ENCODE measurements at regions not wholly inside any gene's neighbourhood (a gene's known extent, or its start where the extent isn't known, plus 50 kb on each side); places are given as distances from the start of the nearest gene placed in this dataset.

DNA sequence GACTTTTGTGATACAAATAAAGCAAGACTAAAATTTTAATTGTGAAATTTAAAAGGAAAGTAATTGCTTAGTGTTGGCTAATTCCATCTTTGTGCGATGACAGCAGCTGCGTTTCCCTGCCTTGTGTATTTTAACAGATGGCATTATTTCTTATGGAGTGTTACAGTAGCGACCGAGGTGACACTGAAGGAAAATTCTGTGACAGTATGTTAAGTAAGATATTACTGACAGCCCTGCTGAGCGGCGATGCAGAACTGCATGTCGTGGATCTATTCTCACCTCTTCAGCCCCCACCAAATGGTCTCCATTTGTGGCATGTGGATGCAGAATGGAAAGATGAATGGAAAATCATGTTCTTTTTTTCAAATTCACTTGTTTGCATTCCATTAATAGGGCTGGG, 289.4 kb downstream of the RNF144B start:
- TF ChIP-seq CTCF (conservative IDR thresholded peaks at IDR 0.05) (no peak), EZH2 (IDR thresholded peaks at IDR 0.05; ENCODE audit: low read depth) (no peak)
- Histone ChIP-seq H3K4me1 (replicated peaks; ENCODE audit: insufficient read depth) (no peaks in the 10 kb centered on the region), H3K27me3 (ENCODE audit: insufficient read depth, low read depth) (no peaks in the 10 kb centered on the region), H4K20me1 (ENCODE audit: insufficient read depth) (no peaks in the 10 kb centered on the region), H3K79me2 (ENCODE audit: low read depth) (no peaks in the 10 kb centered on the region), H3K9me2 (ENCODE audit: insufficient read depth) (no peaks in the 10 kb centered on the region), H3K36me3 (ENCODE audit: low read depth) (no peaks in the 10 kb centered on the region), H3K27ac (no peak overlapping the region), H3F3A (ENCODE audit: insufficient read depth, low read depth) (no peaks in the 10 kb centered on the region), H3K4me3 (no peak overlapping the region), H2AFZ (no peak overlapping the region), H3K9me3 (ENCODE audit: insufficient read depth, low read depth) (no peaks in the 10 kb centered on the region), H3K4me2 (no peak overlapping the region)
- CTCF ChIA-PET: no interaction called here
- no TSS peak for BruUV-seq (replicated peaks)
- POLR2A ChIA-PET (ENCODE audit: unreplicated experiment): no interaction called here
- intact Hi-C loops (cut with micrococcal nuclease; ENCODE audit: unreplicated experiment): no loop called here
- DNase-seq: no peak

- Histone ChIP-seq H3K27me3 (ENCODE audit: insufficient read depth, low read depth) (no peaks in the 10 kb centered on the region), H3K27ac (no peak overlapping the region), H3K9me2 (ENCODE audit: insufficient read depth) (no peaks in the 10 kb centered on the region; the same call in 1 of the 2 replicates), H2AFZ (no peak overlapping the region), H3K4me1 (replicated peaks; ENCODE audit: insufficient read depth) (no peaks in the 10 kb centered on the region), H4K20me1 (ENCODE audit: insufficient read depth) (no peaks in the 10 kb centered on the region), H3K4me2 (no peak overlapping the region), H3K4me3 (no peak overlapping the region), H3F3A (ENCODE audit: insufficient read depth, low read depth) (no peaks in the 10 kb centered on the region), H3K79me2 (ENCODE audit: low read depth) (no peaks in the 10 kb centered on the region), H3K9me3 (ENCODE audit: insufficient read depth, low read depth) (no peaks in the 10 kb centered on the region), H3K36me3 (ENCODE audit: low read depth) (no peaks in the 10 kb centered on the region)
- intact Hi-C loops (cut with micrococcal nuclease; ENCODE audit: unreplicated experiment): loop anchor here (10.0 kb wide), 1 partner anchor 1324 kb away; no protein-coding TSS in a partner anchor
- CTCF ChIA-PET: no interaction called here
- TF ChIP-seq CTCF (conservative IDR thresholded peaks at IDR 0.05) (no peak), EZH2 (IDR thresholded peaks at IDR 0.05; ENCODE audit: low read depth) (no peak)
- BruUV-seq (replicated peaks): no TSS peak
- POLR2A ChIA-PET (ENCODE audit: unreplicated experiment): no interaction called here
- DNase-seq: no peak
Measured at GRCh38 chr6:18680842-18681241, 293.7 kb downstream of the RNF144B start.

GRCh38 chr6:18681832-18682503, 294.8 kb downstream of the RNF144B start:
- Histone ChIP-seq H2AFZ (no peak overlapping the region), H3K4me2 (no peak overlapping the region), H3K4me3 (no peak overlapping the region), H3K9me3 (ENCODE audit: insufficient read depth, low read depth) (no peaks in the 10 kb centered on the region), H3F3A (ENCODE audit: insufficient read depth, low read depth) (no peaks in the 10 kb centered on the region), H3K36me3 (ENCODE audit: low read depth) (no peaks in the 10 kb centered on the region), H3K79me2 (ENCODE audit: low read depth) (no peaks in the 10 kb centered on the region), H3K4me1 (replicated peaks; ENCODE audit: insufficient read depth) (no peaks in the 10 kb centered on the region), H3K9me2 (ENCODE audit: insufficient read depth) (no peaks in the 10 kb centered on the region; the same call in 1 of the 2 replicates), H4K20me1 (ENCODE audit: insufficient read depth) (no peaks in the 10 kb centered on the region), H3K27me3 (ENCODE audit: insufficient read depth, low read depth) (no peaks in the 10 kb centered on the region), H3K27ac (no peak overlapping the region)
- intact Hi-C loops (cut with micrococcal nuclease; ENCODE audit: unreplicated experiment): loop anchor here (10.0 kb wide), 1 partner anchor 1323 kb away; no protein-coding TSS in a partner anchor
- no TSS peak for BruUV-seq (replicated peaks)
- ChIA-PET CTCF (no interaction called here), POLR2A (ENCODE audit: unreplicated experiment) (no interaction called here)
- TF ChIP-seq CTCF (conservative IDR thresholded peaks at IDR 0.05) (no peak), EZH2 (IDR thresholded peaks at IDR 0.05; ENCODE audit: low read depth) (no peak)
- DNase-seq: no peak

All from PC-9 (cell line).